ENCODE measurements at regions not wholly inside any gene's neighbourhood (a gene's known extent, or its start where the extent isn't known, plus 50 kb on each side); places are given as distances from the start of the nearest gene placed in this dataset.

GRCh38 chr7:94111009-94111408, 106.9 kb upstream of the BET1 start:
- no TSS peak for BruUV-seq (replicated peaks)
- no peaks in the 10 kb centered on the region for H3K27me3 ChIP-seq (ENCODE audit: control insufficient read depth, insufficient read depth, low read length)
- ATAC-seq (ENCODE audit: low read depth): peak; percentile 60
- DNase-seq: no peak
- peaks cover 5% of the 10 kb centered on the region for H3K4me1 ChIP-seq (ENCODE audit: control insufficient read depth, insufficient read depth, low read length)
- peak overlapping the region; percentile 61; the same call in 1 of the 2 replicates for H3K14ac ChIP-seq (replicated peaks; ENCODE audit: low read depth, low read length)
- no peaks in the 10 kb centered on the region for H3K79me1 ChIP-seq (ENCODE audit: low read depth in 1 of 2, low read length in 2 of 2)
- no peaks in the 10 kb centered on the region for H3K9me1 ChIP-seq (ENCODE audit: insufficient read depth, low read length)
- TF ChIP-seq USF2 (IDR thresholded peaks at IDR 0.05; ENCODE audit: low read depth, low read length): no peak
- no peak for TF ChIP-seq POLR2A (IDR thresholded peaks at IDR 0.05; ENCODE audit: low read depth, low read length)
- TF ChIP-seq NFE2L2 (IDR thresholded peaks at IDR 0.05; ENCODE audit: low read depth, low read length): no peak
- TF ChIP-seq FOS (IDR thresholded peaks at IDR 0.05; ENCODE audit: low read depth, low read length): no peak
- TF ChIP-seq SMC3 (IDR thresholded peaks at IDR 0.05; ENCODE audit: low read depth, low read length): no peak
- no peak for TF ChIP-seq RFX5 (IDR thresholded peaks at IDR 0.05; ENCODE audit: low read depth, low read length)
- peak overlapping the region; percentile 79 for H2BK120ac ChIP-seq (ENCODE audit: low read depth, low read length)
- peak overlapping the region; percentile 70 for H2BK5ac ChIP-seq (ENCODE audit: low read depth, low read length, poor library complexity, severe bottlenecking)
- no peak overlapping the region for H3K9ac ChIP-seq (ENCODE audit: low read depth, low read length)
- peak overlapping the region; percentile 99 for H3K18ac ChIP-seq (ENCODE audit: low read depth, low read length)
- no peaks in the 10 kb centered on the region for H4K20me1 ChIP-seq (ENCODE audit: insufficient read depth, low read length)
- peak overlapping the region; percentile 69; the same call in 1 of the 2 replicates for H2AK5ac ChIP-seq (ENCODE audit: low read depth, low read length)
- intact Hi-C loops (cut with micrococcal nuclease): no loop called here
- peak overlapping the region; percentile 90 for H2BK20ac ChIP-seq (ENCODE audit: low read depth, low read length)
- no peak overlapping the region for H3K4me3 ChIP-seq (ENCODE audit: insufficient read depth, low read depth, low read length)
- peak overlapping the region; percentile 44 for H4K91ac ChIP-seq (ENCODE audit: insufficient read depth, low read depth, low read length)
- peak overlapping the region; percentile 52 for H2AK9ac ChIP-seq (replicated peaks; ENCODE audit: low read depth, low read length, poor library complexity)
- H2AFZ ChIP-seq (replicated peaks; ENCODE audit: low read length, poor library complexity): peak overlapping the region; percentile 80
- dilution Hi-C loops (cut with HindIII; ENCODE audit: low sequenced_read_pairs, unreplicated experiment): no loop called here
- no peaks in the 10 kb centered on the region for H3K36me3 ChIP-seq (ENCODE audit: control insufficient read depth, insufficient read depth, low read length)
- in situ Hi-C loops (cut with MboI; ENCODE audit: low sequenced_read_pairs): no loop called here
- H3K9me3 ChIP-seq (ENCODE audit: control insufficient read depth, insufficient read depth, low read length): no peaks in the 10 kb centered on the region
- ChIA-PET CTCF (interaction anchor here (0.6 kb wide), 1 partner anchor 92 kb away, joined by 4 read pairs; no protein-coding TSS in a partner anchor), POLR2A (ENCODE audit: unreplicated experiment) (no interaction called here)
- H3K56ac ChIP-seq (ENCODE audit: extremely low read depth, insufficient read depth, low read length): no peak overlapping the region
- peak overlapping the region; percentile 48; the same call in 1 of the 2 replicates for H3K23ac ChIP-seq (ENCODE audit: low read depth, low read length)
- WGBS, 2 experiments (ENCODE audit: extremely low coverage in 2 of 2, insufficient read length in 1 of 2): no CpG with 5 or more reads among the region's 2 CpGs
- H3K4ac ChIP-seq (ENCODE audit: low read depth, low read length): peak overlapping the region; percentile 65
- peak overlapping the region; percentile 45 for H4K5ac ChIP-seq (ENCODE audit: low read depth, low read length)
- H3K27ac ChIP-seq (ENCODE audit: insufficient read depth, low read length): peak overlapping the region; percentile 15; the same call in 1 of the 2 replicates
- H3K4me2 ChIP-seq (ENCODE audit: low read depth, low read length): no peak overlapping the region
- H2BK15ac ChIP-seq (ENCODE audit: low read depth, low read length): no peak overlapping the region
- peak overlapping the region; percentile 53 to 88 for H4K8ac ChIP-seq (ENCODE audit: low read depth in 2 of 2, low read length in 2 of 2)

Measured in IMR-90 (cell line).